ENCODE measurements at regions not wholly inside any gene's neighbourhood (a gene's known extent, or its start where the extent isn't known, plus 50 kb on each side); places are given as distances from the start of the nearest gene placed in this dataset.

- H3K4me3 Mint-ChIP-seq: no peak overlapping the region
- H3K27me3 Mint-ChIP-seq: peaks cover 2% of the 10 kb centered on the region
- peaks cover 7% of the 10 kb centered on the region for H3K36me3 Mint-ChIP-seq
- TF ChIP-seq, protein P1, sequence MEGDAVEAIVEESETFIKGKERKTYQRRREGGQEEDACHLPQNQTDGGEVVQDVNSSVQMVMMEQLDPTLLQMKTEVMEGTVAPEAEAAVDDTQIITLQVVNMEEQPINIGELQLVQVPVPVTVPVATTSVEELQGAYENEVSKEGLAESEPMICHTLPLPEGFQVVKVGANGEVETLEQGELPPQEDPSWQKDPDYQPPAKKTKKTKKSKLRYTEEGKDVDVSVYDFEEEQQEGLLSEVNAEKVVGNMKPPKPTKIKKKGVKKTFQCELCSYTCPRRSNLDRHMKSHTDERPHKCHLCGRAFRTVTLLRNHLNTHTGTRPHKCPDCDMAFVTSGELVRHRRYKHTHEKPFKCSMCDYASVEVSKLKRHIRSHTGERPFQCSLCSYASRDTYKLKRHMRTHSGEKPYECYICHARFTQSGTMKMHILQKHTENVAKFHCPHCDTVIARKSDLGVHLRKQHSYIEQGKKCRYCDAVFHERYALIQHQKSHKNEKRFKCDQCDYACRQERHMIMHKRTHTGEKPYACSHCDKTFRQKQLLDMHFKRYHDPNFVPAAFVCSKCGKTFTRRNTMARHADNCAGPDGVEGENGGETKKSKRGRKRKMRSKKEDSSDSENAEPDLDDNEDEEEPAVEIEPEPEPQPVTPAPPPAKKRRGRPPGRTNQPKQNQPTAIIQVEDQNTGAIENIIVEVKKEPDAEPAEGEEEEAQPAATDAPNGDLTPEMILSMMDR (conservative IDR thresholded peaks at IDR 0.05): no peak
- H3K9me3 Mint-ChIP-seq: peaks cover 4% of the 10 kb centered on the region
- H3K4me1 Mint-ChIP-seq (ENCODE audit: unreplicated experiment): peaks cover 13% of the 10 kb centered on the region
- H3K27ac Mint-ChIP-seq: no peak overlapping the region
- no peak for DNase-seq (ENCODE audit: extremely low spot score, unreplicated experiment)
These were observed 332.9 kb downstream of the PTEN start for GRCh38 chr10:88196291-88196690.

DNA sequence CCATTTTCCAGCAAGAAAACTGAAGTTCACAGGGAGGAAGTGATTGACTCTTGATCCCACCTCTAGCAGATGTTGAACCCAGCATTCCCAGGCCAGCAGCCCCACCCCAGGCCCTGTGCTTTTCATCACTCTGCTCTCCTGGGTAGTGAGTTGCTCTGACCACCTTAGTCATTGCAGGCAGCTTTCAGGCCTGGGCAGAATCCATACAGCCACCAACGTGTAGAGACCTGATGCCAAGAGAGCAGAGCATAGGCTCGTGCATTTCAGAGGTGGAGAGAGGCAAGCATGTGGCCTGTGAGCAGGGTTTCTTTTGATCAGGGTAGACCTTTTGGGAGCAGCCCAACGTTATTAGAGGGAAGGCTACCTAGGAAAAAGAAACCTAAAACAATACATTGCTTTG is 334.6 kb downstream of the PTEN start:
- DNase-seq (ENCODE audit: extremely low spot score, unreplicated experiment): no peak
- H3K4me1 Mint-ChIP-seq (ENCODE audit: unreplicated experiment): peaks cover 13% of the 10 kb centered on the region
- H3K4me3 Mint-ChIP-seq: no peak overlapping the region
- H3K27me3 Mint-ChIP-seq: peaks cover 2% of the 10 kb centered on the region
- peaks cover 7% of the 10 kb centered on the region for H3K36me3 Mint-ChIP-seq
- peaks cover 4% of the 10 kb centered on the region for H3K9me3 Mint-ChIP-seq
- H3K27ac Mint-ChIP-seq: no peak overlapping the region
- TF ChIP-seq, protein P1 (conservative IDR thresholded peaks at IDR 0.05): no peak

GRCh38 chr10:88200312-88201032 is 337.0 kb downstream of the PTEN start:
- no peak overlapping the region for H3K4me3 Mint-ChIP-seq
- peaks cover 2% of the 10 kb centered on the region for H3K27me3 Mint-ChIP-seq
- no peak overlapping the region for H3K27ac Mint-ChIP-seq
- H3K36me3 Mint-ChIP-seq: peaks cover 7% of the 10 kb centered on the region
- TF ChIP-seq, protein P1 (conservative IDR thresholded peaks at IDR 0.05): no peak
- H3K9me3 Mint-ChIP-seq: peaks cover 4% of the 10 kb centered on the region
- peaks cover 14% of the 10 kb centered on the region for H3K4me1 Mint-ChIP-seq (ENCODE audit: unreplicated experiment)
- DNase-seq (ENCODE audit: extremely low spot score, unreplicated experiment): no peak

DNA sequence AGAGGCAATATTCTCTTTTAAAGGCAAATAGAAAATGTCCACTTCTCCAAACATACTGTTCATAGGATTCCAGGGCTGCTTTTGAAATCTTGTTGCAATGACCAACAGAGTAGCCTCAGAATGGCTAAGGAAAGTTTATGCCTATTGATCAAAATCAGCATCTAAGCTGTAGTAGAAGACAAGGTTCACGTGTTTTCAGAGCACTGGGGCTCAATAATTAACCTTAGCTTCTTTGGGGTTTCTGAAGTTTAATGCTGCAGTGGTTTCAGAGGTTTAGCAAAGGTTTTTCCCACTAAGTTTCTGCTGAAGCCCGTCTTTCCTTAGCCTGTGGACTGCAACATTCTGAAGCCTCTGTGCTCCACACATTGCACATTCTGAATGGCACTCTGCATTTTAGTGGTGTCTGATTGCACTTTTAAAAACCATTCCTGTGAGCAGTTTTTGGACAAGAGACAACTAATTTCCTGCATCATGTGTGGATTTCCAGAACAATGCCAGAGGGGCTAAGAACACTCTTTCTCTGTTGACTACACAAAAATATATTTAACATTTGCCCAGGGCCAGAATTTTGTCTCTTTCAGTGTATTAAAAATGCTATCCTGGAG is 342.5 kb downstream of the PTEN start:
- DNase-seq (ENCODE audit: extremely low spot score, unreplicated experiment): no peak
- H3K4me1 Mint-ChIP-seq (ENCODE audit: unreplicated experiment): peaks cover 17% of the 10 kb centered on the region
- H3K27me3 Mint-ChIP-seq: peaks cover 3% of the 10 kb centered on the region
- H3K27ac Mint-ChIP-seq: no peak overlapping the region
- TF ChIP-seq, protein P1 (conservative IDR thresholded peaks at IDR 0.05): no peak
- H3K9me3 Mint-ChIP-seq: no peaks in the 10 kb centered on the region
- no peak overlapping the region for H3K4me3 Mint-ChIP-seq
- H3K36me3 Mint-ChIP-seq: no peaks in the 10 kb centered on the region

DNA sequence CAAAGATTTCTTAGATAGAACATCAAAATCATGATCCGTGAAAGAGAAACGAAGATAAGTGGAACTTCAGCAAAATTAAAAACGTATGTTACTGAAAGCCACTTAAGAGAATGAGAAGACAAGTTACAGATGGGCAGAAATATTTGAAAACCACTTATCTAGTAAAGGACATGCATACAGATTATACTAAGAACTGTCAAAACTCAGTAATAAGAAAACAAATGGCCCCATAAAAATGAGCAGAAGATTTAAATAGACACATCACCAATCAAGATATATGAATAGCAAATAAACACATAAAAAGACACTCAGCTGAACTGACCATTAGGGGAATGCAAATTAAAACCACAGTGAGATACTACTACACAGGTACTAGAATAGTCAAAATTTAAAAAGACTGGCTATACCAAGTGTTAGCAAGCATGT is 343.7 kb downstream of the PTEN start:
- peaks cover 3% of the 10 kb centered on the region for H3K27me3 Mint-ChIP-seq
- H3K36me3 Mint-ChIP-seq: no peaks in the 10 kb centered on the region
- DNase-seq (ENCODE audit: extremely low spot score, unreplicated experiment): no peak
- TF ChIP-seq, protein P1 (conservative IDR thresholded peaks at IDR 0.05): no peak
- no peak overlapping the region for H3K4me3 Mint-ChIP-seq
- H3K27ac Mint-ChIP-seq: no peak overlapping the region
- H3K4me1 Mint-ChIP-seq (ENCODE audit: unreplicated experiment): peaks cover 17% of the 10 kb centered on the region
- H3K9me3 Mint-ChIP-seq: no peaks in the 10 kb centered on the region

All from type B pancreatic cell (in vitro differentiated cells).